ENCODE measurements at regions not wholly inside any gene's neighbourhood (a gene's known extent, or its start where the extent isn't known, plus 50 kb on each side); places are given as distances from the start of the nearest gene placed in this dataset.

- TF ChIP-seq, protein P1, sequence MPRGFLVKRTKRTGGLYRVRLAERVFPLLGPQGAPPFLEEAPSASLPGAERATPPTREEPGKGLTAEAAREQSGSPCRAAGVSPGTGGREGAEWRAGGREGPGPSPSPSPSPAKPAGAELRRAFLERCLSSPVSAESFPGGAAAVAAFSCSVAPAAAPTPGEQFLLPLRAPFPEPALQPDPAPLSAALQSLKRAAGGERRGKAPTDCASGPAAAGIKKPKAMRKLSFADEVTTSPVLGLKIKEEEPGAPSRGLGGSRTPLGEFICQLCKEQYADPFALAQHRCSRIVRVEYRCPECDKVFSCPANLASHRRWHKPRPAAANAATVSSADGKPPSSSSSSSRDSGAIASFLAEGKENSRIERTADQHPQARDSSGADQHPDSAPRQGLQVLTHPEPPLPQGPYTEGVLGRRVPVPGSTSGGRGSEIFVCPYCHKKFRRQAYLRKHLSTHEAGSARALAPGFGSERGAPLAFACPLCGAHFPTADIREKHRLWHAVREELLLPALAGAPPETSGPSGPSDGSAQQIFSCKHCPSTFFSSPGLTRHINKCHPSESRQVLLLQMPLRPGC (tag by site-specific recombination; IDR thresholded peaks at IDR 0.05) = no peak
- TF ChIP-seq, protein P2, sequence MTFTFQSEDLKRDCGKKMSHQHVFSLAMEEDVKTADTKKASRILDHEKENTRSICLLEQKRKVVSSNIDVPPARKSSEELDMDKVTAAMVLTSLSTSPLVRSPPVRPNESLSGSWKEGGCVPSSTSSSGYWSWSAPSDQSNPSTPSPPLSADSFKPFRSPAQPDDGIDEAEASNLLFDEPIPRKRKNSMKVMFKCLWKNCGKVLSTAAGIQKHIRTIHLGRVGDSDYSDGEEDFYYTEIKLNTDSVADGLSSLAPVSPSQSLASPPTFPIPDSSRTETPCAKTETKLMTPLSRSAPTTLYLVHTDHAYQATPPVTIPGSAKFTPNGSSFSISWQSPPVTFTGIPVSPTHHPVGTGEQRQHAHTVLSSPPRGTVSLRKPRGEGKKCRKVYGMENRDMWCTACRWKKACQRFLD (tag by site-specific recombination; IDR thresholded peaks at IDR 0.05) = no peak
- TF ChIP-seq SCRT2 (tag by site-specific recombination; IDR thresholded peaks at IDR 0.05) = no peak
These were observed 772.2 kb downstream of the SUCLG1 start (continued) for GRCh38 chr2:83686863-83687262.

- H3K9me3 ChIP-seq (ENCODE audit: control insufficient read depth, insufficient read depth, low read depth, low read length) = no peaks in the 10 kb centered on the region
- TF ChIP-seq GLIS1 (tag by site-specific recombination; IDR thresholded peaks at IDR 0.05) (no peak), CTCF (tag by site-specific recombination; IDR thresholded peaks at IDR 0.05) (no peak)
- TF ChIP-seq, protein P3, sequence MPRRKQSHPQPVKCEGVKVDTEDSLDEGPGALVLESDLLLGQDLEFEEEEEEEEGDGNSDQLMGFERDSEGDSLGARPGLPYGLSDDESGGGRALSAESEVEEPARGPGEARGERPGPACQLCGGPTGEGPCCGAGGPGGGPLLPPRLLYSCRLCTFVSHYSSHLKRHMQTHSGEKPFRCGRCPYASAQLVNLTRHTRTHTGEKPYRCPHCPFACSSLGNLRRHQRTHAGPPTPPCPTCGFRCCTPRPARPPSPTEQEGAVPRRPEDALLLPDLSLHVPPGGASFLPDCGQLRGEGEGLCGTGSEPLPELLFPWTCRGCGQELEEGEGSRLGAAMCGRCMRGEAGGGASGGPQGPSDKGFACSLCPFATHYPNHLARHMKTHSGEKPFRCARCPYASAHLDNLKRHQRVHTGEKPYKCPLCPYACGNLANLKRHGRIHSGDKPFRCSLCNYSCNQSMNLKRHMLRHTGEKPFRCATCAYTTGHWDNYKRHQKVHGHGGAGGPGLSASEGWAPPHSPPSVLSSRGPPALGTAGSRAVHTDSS (tag by site-specific recombination; IDR thresholded peaks at IDR 0.05) = no peak
- H3K27ac ChIP-seq (ENCODE audit: extremely low read depth, low read depth, low read length) = no peak overlapping the region
- ChIA-PET POLR2A (no interaction called here), CTCF (no interaction called here)
- no peaks in the 10 kb centered on the region for H3K4me1 ChIP-seq (ENCODE audit: control insufficient read depth, insufficient read depth, low read length)
- H3K36me3 ChIP-seq (ENCODE audit: control insufficient read depth in 2 of 2, insufficient read depth in 1 of 2, low read length in 2 of 2) = no peaks in the 10 kb centered on the region; a peak in 1 of 3 replicates
- H3K4me3 ChIP-seq (ENCODE audit: low read depth, low read length) = no peak overlapping the region
These were observed 785.0 kb downstream of the SUCLG1 start for GRCh38 chr2:83674050-83674449.

- H3K4me3 ChIP-seq (ENCODE audit: low read depth, low read length) = no peak overlapping the region
- no peaks in the 10 kb centered on the region for H3K36me3 ChIP-seq (ENCODE audit: control insufficient read depth in 2 of 2, insufficient read depth in 1 of 2, low read length in 2 of 2)
- POLR2A ChIA-PET = no interaction called here
- CTCF ChIA-PET = no interaction called here
- no peaks in the 10 kb centered on the region for H3K4me1 ChIP-seq (ENCODE audit: control insufficient read depth, insufficient read depth, low read length)
- H3K27ac ChIP-seq (ENCODE audit: extremely low read depth, low read depth, low read length) = no peak overlapping the region
- TF ChIP-seq MYNN (tag by site-specific recombination; IDR thresholded peaks at IDR 0.05; ENCODE audit: borderline replicate concordance) = no peak
- TF ChIP-seq CTCF (tag by site-specific recombination; IDR thresholded peaks at IDR 0.05) = no peak
- TF ChIP-seq ZNF37A (tag by site-specific recombination; IDR thresholded peaks at IDR 0.05) = no peak
- TF ChIP-seq IKZF3 (tag by site-specific recombination; IDR thresholded peaks at IDR 0.05) = no peak
- no peak for TF ChIP-seq OVOL3 (tag by site-specific recombination; IDR thresholded peaks at IDR 0.05)
- no peak for TF ChIP-seq PRDM4 (tag by site-specific recombination; IDR thresholded peaks at IDR 0.05)
- H3K9me3 ChIP-seq (ENCODE audit: control insufficient read depth, insufficient read depth, low read depth, low read length) = no peaks in the 10 kb centered on the region
These were observed 793.2 kb downstream of the SUCLG1 start for GRCh38 chr2:83665894-83666293.

Measured in HEK293 (cell line).